IPS-20b (cell line): ENCODE measurements at regions not wholly inside any gene's neighbourhood (a gene's known extent, or its start where the extent isn't known, plus 50 kb on each side); places are given as distances from the start of the nearest gene placed in this dataset.
"Not testable (repeated sequence)": the region's sequence is repeated elsewhere in the genome, so short reads cannot be mapped to it uniquely, and the experiment has no call there.

Source experiments
- H3K27ac ChIP-seq: one replicate; pipeline ENCODE4 v1.5.1; 2013; ENCODE audit warnings: low read length
- H3K27me3 ChIP-seq: 2 replicates; pipeline ENCODE4 v1.6.1; 2013; ENCODE audit warnings: mild to moderate bottlenecking, low read length, inconsistent platforms; ENCODE audit not compliant: insufficient read depth
- H3K36me3 ChIP-seq: 2 replicates; pipeline ENCODE4 v1.6.1; 2013; ENCODE audit warnings: low read depth, mild to moderate bottlenecking, inconsistent platforms, low read length, moderate library complexity; ENCODE audit not compliant: insufficient read depth
- H3K4me1 ChIP-seq: 2 replicates; pipeline ENCODE4 v1.6.1; 2013; ENCODE audit warnings: mild to moderate bottlenecking, control low read depth, inconsistent platforms, low read length, moderate library complexity; ENCODE audit not compliant: insufficient read depth
- H3K4me3 ChIP-seq: 2 replicates; pipeline ENCODE4 v1.5.1; 2013; ENCODE audit warnings: mild to moderate bottlenecking, low read length, inconsistent platforms
- H3K9ac ChIP-seq: 2 replicates; pipeline ENCODE4 v1.6.1; 2013; ENCODE audit warnings: low read depth, mild to moderate bottlenecking, inconsistent platforms, low read length, moderate library complexity
- H3K9me3 ChIP-seq: 2 replicates; pipeline ENCODE4 v1.6.1; 2013; ENCODE audit warnings: mild to moderate bottlenecking, low read depth, low read length, inconsistent platforms; ENCODE audit not compliant: insufficient read depth

GRCh38 chr15:20680257-20680815 lies 138.7 kb upstream of the GOLGA6L6 start:
- H3K9ac ChIP-seq, H3K4me1 ChIP-seq, H3K27ac ChIP-seq, H3K36me3 ChIP-seq, H3K27me3 ChIP-seq, H3K9me3 ChIP-seq, H3K4me3 ChIP-seq: not testable (repeated sequence)

DNA sequence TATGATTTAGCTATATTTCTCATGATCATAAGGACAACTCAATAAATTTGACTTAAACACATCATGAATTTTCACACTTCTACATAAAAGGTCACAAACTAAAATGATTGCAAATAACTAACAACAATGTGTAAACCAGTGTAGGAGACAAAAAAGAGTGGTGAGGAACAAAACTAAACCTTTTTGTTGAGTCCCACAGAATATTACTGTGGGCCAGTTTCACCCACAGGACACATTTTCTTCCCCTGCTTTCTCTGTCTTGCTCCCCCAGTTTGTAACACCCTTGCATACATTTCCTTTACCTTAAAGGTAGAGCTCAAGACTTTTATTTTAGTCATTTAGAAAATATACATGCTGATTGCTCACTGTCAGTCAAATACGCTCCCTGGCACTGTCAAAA lies 130.9 kb upstream of the GOLGA6L6 start:
- H3K27ac ChIP-seq, result no peak overlapping the region
- H3K9me3 ChIP-seq, result peaks cover 26% of the 10 kb centered on the region
- H3K9ac ChIP-seq, result no peak overlapping the region
- no peaks in the 10 kb centered on the region for H3K27me3 ChIP-seq
- no peaks in the 10 kb centered on the region for H3K36me3 ChIP-seq
- H3K4me1 ChIP-seq, result no peaks in the 10 kb centered on the region
- H3K4me3 ChIP-seq, result no peak overlapping the region

DNA sequence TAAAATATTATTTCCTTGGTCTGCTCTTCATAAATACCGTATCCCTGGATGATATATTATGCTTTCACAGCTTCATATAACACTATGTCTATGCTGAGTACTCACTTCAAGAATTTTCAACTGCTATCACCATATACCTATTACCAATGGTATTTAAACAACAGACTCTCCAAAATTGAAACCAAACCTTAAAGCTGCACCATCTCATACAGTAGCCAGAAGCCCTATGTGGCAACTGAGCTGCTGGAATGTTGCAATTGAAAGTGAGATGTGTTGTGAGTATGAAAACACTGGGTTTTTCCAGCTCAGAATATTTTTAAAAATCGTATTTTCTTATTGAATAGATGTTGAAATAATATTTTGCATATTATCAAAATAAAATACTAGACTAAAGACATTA lies 130.1 kb upstream of the GOLGA6L6 start:
- no peaks in the 10 kb centered on the region for H3K36me3 ChIP-seq
- no peaks in the 10 kb centered on the region for H3K4me1 ChIP-seq
- no peak overlapping the region for H3K27ac ChIP-seq
- peaks cover 33% of the 10 kb centered on the region for H3K9me3 ChIP-seq
- no peak overlapping the region for H3K4me3 ChIP-seq
- no peak overlapping the region for H3K9ac ChIP-seq
- no peaks in the 10 kb centered on the region for H3K27me3 ChIP-seq

DNA sequence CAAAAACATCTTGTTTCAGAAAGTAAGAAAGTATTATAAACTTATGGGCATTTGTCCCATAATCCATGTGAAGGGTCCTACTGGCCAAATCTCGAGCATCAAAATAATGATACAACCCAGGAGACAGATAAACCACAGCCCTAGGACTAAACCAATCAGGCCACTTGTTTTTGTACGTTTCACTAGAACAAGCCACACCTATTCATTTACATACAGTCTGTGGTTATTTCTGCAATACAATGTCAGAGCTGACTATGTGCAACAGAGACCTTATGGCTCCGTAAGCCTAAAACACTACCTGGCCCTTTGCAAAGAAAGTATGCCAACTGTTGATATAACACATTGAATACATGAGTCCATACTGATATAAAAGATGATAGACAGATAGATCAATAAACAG lies 124.8 kb upstream of the GOLGA6L6 start:
- H3K36me3 ChIP-seq, H3K4me1 ChIP-seq, H3K4me3 ChIP-seq, H3K27me3 ChIP-seq, H3K9ac ChIP-seq, H3K27ac ChIP-seq: not testable (repeated sequence)
- peaks cover 39% of the 10 kb centered on the region for H3K9me3 ChIP-seq

GRCh38 chr15:20665653-20666052 lies 124.1 kb upstream of the GOLGA6L6 start:
- Histone ChIP-seq H3K27ac (no peak overlapping the region), H3K27me3 (no peaks in the 10 kb centered on the region), H3K4me3 (no peak overlapping the region), H3K4me1 (no peaks in the 10 kb centered on the region), H3K36me3 (no peaks in the 10 kb centered on the region), H3K9me3 (peaks cover 37% of the 10 kb centered on the region; the same call in 1 of the 2 replicates), H3K9ac (no peak overlapping the region)

DNA sequence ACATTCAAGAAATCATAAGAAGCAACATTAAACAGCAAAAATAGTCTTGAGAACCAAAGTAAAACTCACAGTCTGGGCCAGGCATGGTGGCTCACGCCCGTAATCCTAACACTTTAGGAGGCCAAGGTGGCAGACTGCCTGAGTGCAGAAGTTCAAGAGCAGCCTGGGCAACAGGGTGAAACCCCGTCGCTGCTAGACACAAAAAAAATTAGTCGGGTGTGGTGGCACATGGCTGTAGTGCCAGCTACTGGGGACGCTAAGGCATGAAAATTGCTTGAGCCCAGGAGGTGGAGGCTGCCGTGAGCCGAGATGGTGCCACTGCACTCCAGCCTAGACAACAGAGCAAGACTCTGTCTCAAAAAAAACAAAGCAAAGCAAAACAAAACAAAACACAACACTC lies 117.7 kb upstream of the GOLGA6L6 start:
- Histone ChIP-seq H3K4me1 (no peaks in the 10 kb centered on the region), H3K9ac (no peak overlapping the region), H3K27me3 (no peaks in the 10 kb centered on the region), H3K27ac (no peak overlapping the region), H3K4me3 (no peak overlapping the region), H3K9me3 (peaks cover 59% of the 10 kb centered on the region), H3K36me3 (no peaks in the 10 kb centered on the region)

DNA sequence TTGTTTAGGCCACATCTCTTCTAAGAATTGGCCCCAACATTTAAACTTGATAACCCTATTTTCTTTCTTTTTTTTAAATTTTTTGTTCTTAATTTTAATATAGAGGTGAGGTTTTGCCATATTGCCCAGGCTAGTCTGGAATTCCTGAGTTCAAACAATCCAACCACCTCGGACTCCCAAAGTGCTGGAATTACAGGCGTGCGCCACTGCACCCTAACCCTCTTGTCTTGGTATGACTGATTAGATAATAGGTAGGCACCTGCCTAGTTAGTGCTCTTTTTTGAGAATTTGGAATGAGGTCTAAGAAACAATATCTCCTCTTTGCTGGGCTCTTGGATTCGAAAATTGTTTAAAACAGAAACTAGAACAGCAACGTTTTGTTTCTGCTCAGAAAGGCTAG lies 116.4 kb upstream of the GOLGA6L6 start:
- H3K4me1 ChIP-seq, result no peaks in the 10 kb centered on the region
- no peak overlapping the region for H3K4me3 ChIP-seq
- no peak overlapping the region for H3K9ac ChIP-seq
- H3K27ac ChIP-seq, result no peak overlapping the region
- no peaks in the 10 kb centered on the region for H3K27me3 ChIP-seq
- H3K36me3 ChIP-seq, result no peaks in the 10 kb centered on the region
- H3K9me3 ChIP-seq, result peaks cover 65% of the 10 kb centered on the region

DNA sequence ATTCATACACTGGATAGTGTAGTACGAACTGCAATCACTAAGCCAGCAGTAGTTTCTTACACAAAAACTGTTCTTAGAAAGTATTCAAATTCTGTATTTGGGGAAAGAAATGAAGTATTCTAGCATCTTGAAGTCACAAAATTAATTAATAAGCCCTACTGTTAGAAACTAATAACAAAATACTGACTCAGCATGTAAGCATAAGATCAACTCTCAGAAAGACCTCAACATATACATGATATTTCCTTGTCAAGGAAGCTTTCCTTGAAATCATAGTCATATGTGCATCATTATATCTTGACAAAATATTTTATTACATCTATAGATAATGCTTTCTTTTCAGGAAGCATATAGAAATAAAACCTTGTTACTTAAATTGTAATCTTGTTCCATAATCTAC lies 115.5 kb upstream of the GOLGA6L6 start:
- peaks cover 67% of the 10 kb centered on the region for H3K9me3 ChIP-seq
- no peaks in the 10 kb centered on the region for H3K36me3 ChIP-seq
- H3K9ac ChIP-seq, result no peak overlapping the region
- no peak overlapping the region for H3K4me3 ChIP-seq
- H3K4me1 ChIP-seq, result no peaks in the 10 kb centered on the region
- H3K27me3 ChIP-seq, result no peaks in the 10 kb centered on the region
- no peak overlapping the region for H3K27ac ChIP-seq

DNA sequence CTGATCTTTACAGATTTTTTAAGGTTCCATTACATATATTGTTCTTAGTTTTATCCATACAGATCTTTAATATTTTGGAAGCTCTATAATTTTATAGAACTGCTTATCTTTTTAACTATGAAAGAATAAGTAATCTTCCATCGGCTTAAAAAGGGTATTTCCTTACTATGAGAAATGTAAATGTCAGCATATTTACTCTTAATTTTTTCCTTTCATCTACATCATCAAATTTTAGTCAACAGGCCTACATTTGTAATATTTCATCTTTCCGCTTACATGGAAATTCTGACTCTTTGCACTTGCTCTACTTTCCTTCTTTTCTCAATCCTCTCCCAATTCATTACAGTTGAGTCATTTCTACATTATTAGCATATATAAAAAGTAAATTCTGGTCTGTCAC lies 111.3 kb upstream of the GOLGA6L6 start:
- Histone ChIP-seq H3K4me1 (no peaks in the 10 kb centered on the region), H3K4me3 (no peak overlapping the region), H3K27ac (no peak overlapping the region), H3K27me3 (no peaks in the 10 kb centered on the region), H3K36me3 (no peaks in the 10 kb centered on the region), H3K9ac (no peak overlapping the region), H3K9me3 (peaks cover 55% of the 10 kb centered on the region)

DNA sequence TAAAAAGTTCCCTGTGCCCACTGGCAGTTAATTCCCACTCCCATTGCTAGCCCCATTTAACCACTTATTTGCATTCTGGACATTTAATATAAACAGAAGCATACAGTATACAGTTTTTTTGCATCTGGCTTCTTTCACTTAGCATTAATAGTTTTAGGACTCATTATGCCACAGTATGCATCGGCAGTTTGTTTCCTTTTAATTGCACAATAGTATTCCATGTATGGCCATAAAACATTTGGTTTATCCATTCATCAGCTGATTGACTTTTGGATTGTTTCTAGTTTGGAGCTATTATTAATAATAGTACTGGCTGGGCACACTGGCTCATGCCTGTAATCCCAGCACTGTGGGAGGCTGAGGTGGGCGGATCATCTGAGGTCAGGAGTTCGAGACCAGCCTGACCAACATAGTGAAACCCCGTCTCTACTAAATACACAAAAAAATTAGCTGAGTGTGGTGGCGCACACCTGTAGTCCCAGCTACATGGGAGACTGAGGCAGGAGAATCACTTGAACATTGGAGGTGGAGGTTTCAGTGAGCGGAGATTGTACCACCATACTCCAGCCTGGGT lies 106.9 kb upstream of the GOLGA6L6 start:
- not testable (repeated sequence) for H3K36me3 ChIP-seq, H3K27me3 ChIP-seq, H3K4me1 ChIP-seq, H3K27ac ChIP-seq, H3K4me3 ChIP-seq, H3K9ac ChIP-seq
- peaks cover 57% of the 10 kb centered on the region for H3K9me3 ChIP-seq

DNA sequence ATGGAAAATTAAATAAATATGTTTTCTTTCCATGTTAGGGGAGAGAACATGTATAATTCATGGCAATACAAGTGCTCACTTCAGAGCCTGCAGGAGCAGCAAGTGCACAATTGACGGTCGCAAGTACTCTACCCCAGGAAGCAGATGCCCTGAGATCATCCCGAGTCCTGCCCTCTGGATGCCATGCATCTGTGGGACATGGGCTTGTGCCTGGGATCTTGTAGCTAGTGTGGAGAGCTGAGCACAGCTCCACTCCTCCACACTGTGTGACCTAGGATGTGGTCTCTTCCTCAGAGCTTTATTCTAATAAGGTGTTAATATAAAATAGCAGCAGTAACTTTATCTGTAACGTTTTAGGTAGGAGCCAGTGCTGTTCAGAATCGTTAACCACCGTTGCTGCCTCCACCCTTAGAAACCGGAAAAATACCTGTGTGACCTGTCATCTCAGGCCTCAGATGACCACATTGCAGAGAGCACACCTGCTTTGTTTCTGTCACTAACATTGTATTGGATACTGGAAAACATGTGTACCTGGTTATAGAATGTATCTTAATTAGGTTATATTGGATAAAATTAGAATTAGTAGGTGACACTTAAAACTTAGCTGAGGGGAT lies 105.0 kb upstream of the GOLGA6L6 start:
- Histone ChIP-seq H3K27me3 (no peaks in the 10 kb centered on the region; the same call in 1 of the 2 replicates), H3K4me3 (no peak overlapping the region), H3K4me1 (no peaks in the 10 kb centered on the region), H3K9me3 (peaks cover 58% of the 10 kb centered on the region), H3K9ac (no peak overlapping the region), H3K27ac (no peak overlapping the region), H3K36me3 (no peaks in the 10 kb centered on the region)

DNA sequence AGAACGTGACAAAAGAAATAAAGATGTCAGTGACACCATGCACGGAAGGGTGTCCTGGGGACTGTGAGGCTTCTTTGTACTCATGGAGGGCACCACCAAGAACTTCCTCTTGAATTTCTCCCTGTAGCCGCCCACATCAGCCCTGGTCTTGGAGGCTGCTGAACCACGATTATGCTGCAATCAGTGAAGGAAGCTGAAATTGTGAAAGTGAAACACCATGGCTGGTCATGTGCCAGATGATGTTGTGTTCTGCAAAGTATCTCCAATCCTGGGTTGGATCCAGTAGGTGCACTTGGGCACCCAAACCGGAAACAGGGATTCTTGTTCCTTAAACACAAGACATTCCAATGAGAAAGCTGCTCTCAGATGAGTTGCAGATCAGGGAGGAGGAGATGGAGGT lies 104.4 kb upstream of the GOLGA6L6 start:
- no peaks in the 10 kb centered on the region; the same call in 1 of the 2 replicates for H3K27me3 ChIP-seq
- peaks cover 58% of the 10 kb centered on the region for H3K9me3 ChIP-seq
- H3K36me3 ChIP-seq, result no peaks in the 10 kb centered on the region
- no peak overlapping the region for H3K9ac ChIP-seq
- H3K27ac ChIP-seq, result no peak overlapping the region
- H3K4me1 ChIP-seq, result no peaks in the 10 kb centered on the region
- H3K4me3 ChIP-seq, result no peak overlapping the region
